ENCODE measurements at regions not wholly inside any gene's neighbourhood (a gene's known extent, or its start where the extent isn't known, plus 50 kb on each side); places are given as distances from the start of the nearest gene placed in this dataset.

DNA sequence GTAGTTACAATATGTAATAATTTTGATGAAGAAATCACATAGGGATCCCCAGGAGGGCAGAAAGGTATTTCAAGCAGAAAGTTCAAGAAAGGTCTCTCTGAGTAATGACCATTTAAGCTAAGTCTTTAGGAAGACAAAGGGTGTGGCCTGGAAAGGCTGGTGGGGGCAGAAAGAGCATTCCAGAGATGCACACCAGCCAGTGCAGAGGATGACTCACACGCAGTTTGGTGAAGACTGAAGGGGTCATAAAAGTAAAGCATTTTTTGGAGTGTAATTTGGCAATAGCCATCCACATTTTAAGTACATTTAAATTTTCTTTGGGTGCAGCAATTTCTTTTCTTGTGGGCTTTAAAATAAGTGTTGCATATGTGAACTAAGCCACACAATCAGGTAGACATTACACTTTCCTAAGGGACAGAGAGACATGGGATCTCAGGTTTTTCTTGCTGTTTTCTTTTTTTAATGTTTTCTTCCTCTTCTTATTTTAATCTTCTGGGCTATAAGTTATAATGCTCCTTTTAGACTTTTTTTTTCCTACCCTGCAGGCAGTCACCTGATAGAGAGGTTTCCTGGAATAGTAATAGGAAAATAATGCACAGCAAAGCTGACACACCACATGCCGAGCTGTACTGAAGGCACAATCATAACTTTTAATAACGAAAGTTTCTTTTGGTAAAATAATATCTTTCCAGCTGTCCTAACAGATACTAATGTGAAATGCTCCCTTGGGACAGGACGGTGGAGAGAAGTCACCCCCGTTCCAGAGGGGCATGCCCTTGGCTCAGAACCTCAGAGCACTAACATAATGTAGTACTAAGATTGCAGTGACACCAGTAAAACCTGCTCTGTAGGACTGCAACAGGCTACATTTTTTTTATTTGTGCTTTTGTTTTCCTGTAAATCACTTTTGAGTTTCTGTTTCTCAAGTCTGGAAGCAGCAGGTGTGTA, 49.6 kb upstream of the PTPRK start:
- TF ChIP-seq POLR2A (IDR thresholded peaks at IDR 0.05; ENCODE audit: low read depth, low read length): no peak
- TF ChIP-seq POLR2AphosphoS5 (IDR thresholded peaks at IDR 0.05; ENCODE audit: low read depth, low read length): no peak
- TF ChIP-seq TAF1 (IDR thresholded peaks at IDR 0.05; ENCODE audit: borderline replicate concordance, low read depth, low read length): no peak
